T1000 (cell line): ENCODE measurements at regions not wholly inside any gene's neighbourhood (a gene's known extent, or its start where the extent isn't known, plus 50 kb on each side); places are given as distances from the start of the nearest gene placed in this dataset.

Source experiments
- DNase-seq: peaks from one replicate; lab custom pipeline; 2025; ENCODE audit warnings: mixed read lengths; lab: John Stamatoyannopoulos, UW

DNA sequence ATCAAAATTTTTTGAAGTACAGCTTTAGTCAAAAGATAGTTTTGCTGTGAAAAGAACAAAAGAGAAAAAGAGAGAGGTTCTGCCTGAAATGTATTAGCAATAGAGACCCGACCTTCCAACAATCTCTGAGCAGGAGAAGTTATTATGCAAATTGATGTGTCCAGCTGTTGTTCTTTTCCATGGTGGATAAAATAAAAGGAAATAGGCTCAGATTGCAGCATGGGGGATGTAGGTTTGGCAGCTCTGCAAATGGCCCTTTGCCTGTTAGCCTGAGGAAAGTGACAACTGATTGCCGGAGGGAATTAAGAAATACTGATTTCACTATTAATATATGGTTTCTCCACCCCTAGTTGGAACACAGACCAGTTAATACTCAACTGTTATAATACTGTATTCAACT is 1283.2 kb upstream of the NXPH2 start:
- DNase-seq, result no peak

DNA sequence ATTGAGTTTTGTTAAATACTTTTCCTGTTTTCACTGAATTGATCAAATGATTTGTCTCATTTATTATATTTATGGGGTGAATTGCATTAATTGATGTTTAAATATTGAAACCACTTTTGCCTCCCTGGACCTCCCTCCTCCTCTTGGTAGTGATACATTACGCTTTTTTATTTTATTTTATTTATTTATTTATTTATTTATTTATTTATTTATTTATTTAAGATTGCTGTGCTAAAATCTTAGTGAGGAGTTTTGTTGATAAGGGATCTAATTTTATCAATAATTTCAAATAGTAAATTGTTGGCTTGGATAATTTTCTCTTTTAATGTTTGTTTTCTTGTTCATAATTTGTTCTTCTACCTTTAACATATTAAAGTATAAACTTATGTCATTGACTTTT is 1281.0 kb upstream of the NXPH2 start:
- DNase-seq, result no peak

DNA sequence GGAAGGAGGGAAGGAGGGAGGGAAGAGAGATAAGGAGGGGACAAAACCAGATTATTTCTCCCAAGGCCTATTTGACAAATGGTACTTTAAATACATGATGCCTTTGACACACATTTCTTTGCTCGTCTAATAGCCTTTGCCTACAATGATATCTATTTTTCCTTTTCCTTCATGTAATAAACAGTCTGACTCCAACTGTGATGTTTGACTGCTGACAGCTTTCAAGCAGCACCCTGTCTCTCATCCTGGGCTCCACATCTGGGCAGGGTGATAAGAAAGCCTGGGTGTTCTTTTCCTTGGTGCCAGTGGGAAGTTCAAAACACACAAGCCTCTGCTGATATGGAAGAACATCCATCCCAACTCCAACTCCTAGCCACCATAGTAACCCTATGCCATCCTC is 1277.7 kb upstream of the NXPH2 start:
- no peak for DNase-seq

GRCh38 chr2:140041811-140042210 is 1261.6 kb upstream of the NXPH2 start:
- no peak for DNase-seq

- DNase-seq, result no peak
Measured at GRCh38 chr2:140041239-140041638, 1261.0 kb upstream of the NXPH2 start.

- DNase-seq, result no peak
Measured at GRCh38 chr2:140033638-140034037, 1253.4 kb upstream of the NXPH2 start.

- no peak for DNase-seq
Measured at GRCh38 chr2:140027966-140028365, 1247.8 kb upstream of the NXPH2 start.

GRCh38 chr2:140027320-140027719 is 1247.1 kb upstream of the NXPH2 start:
- no peak for DNase-seq

GRCh38 chr2:140023291-140023690 is 1243.1 kb upstream of the NXPH2 start:
- no peak for DNase-seq

DNA sequence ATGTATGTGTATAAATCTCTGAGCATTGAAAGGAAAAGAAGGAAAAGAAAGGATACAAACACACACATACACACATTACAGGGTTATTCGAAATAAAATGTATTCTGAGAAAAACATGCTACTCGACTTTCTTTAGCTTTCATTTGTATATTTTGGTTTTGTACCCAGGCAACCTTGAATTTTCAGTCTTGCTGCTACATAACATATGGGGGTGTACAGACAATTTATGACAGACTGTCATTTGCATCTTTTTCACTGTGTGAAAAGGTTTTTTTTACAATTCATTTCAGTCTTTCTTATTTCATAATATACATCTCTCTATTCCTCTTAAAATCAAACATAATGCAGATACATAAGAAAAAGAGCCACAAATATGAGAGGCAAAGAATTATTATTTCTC is 1238.4 kb upstream of the NXPH2 start:
- DNase-seq, result no peak

GRCh38 chr2:140014204-140014546 is 1234.0 kb upstream of the NXPH2 start:
- DNase-seq, result no peak

DNA sequence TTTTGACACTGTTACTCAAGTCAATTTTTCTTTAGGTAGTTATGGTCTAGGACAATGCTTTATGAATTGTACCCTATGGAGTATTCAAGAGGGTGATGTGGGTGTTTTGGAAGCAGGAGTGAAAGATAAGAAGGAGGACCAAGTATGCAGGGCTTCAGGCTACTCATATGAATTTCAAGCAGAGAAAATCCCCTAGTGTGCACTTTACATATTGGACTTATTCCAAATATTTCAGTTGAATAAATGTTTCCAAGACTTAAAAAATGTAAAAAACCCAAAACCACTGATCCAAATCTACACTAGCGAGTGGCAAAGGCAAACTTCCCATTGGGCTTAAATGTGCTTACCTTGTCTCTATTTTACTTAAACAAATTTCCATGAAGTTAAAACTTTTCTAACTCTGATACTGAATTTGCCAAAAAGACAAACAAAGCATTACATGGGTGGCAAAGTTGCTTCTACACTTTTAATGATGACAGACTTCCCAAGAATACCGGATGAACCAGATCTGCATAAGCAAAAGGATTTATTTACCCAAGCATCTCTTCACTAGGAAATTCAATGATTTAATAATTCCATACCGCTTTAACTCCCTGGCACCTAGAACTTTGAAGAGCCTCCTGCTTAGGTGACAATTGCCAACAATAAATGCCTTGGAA is 1233.5 kb upstream of the NXPH2 start:
- no peak for DNase-seq

- no peak for DNase-seq
Measured at GRCh38 chr2:140011287-140011686, 1231.1 kb upstream of the NXPH2 start.

- DNase-seq, result no peak
Measured at GRCh38 chr2:140002110-140002509, 1221.9 kb upstream of the NXPH2 start.

DNA sequence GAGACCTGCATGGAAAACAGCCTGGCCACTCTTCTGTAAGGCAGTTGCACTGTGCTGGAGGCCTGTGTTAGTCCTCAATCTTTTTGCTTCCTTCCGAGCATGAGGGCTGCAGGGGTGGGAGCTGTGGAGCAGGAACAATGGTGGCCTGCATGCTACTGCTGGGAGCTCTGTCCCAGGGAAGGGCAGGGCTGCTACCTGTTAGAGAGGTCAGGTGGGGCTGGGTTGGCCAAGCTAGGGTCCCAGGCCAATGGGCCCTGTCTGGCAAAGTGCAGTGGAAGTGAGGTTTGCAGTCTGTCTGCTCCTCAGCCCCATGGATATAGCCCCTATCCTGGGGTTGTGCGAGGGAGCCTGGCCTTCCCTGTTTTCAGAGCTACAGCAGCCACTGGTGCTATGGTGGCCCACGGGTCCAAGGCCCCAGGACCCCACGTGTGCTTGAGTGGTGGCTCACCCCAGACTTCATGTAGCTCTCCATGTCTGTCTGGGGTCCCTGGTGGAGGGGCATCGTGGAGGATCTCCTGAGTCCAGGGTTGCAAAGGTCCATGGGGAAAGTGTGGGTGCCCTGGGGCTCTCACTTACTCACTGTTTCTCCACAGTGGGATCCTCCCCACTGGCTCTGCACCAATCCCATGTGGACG is 1212.6 kb upstream of the NXPH2 start:
- no peak for DNase-seq

- DNase-seq, result no peak
Measured at GRCh38 chr2:139992078-139992477, 1211.9 kb upstream of the NXPH2 start.

- no peak for DNase-seq
Measured at GRCh38 chr2:139990646-139991335, 1210.6 kb upstream of the NXPH2 start.

GRCh38 chr2:139969323-139969722 is 1189.1 kb upstream of the NXPH2 start:
- no peak for DNase-seq

DNA sequence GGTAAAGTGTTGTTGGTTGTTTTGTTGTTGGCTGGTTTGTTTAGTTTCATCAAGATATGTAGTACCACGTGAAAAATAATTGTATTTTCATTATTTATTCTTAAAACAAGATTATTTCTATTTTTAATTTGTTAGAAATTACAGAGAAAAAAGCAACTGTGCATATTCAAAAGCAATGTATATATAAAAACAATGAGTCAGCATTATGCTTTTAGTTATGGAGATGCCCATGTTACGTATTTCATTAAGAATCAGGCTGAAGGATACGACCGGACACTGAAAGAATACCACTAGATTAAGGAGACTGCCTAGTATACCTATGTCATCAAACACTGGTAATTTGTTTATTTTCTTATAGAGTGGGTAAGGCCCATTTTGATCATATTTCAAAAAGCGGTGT is 1188.4 kb upstream of the NXPH2 start:
- no peak for DNase-seq

- DNase-seq, result no peak
Measured at GRCh38 chr2:139967665-139968064, 1187.5 kb upstream of the NXPH2 start.

- DNase-seq, result no peak
Measured at GRCh38 chr2:139964721-139965440, 1184.7 kb upstream of the NXPH2 start.

GRCh38 chr2:139963863-139964355 is 1183.7 kb upstream of the NXPH2 start:
- DNase-seq, result no peak
